KMS-11 (cell line): ENCODE measurements at regions not wholly inside any gene's neighbourhood (a gene's known extent, or its start where the extent isn't known, plus 50 kb on each side); places are given as distances from the start of the nearest gene placed in this dataset.

Source experiments
- H2AFZ ChIP-seq: fragments of 200-600 bp; sonication (generic); 2 replicates; pipeline ENCODE4 v1.6.1; 2016; ENCODE audit warnings: antibody characterized with exemption, mixed run types, low read depth
- H3K27ac ChIP-seq: fragments of 200-600 bp; sonication (generic); 2 replicates; pipeline ENCODE4 v1.6.1; 2016; ENCODE audit warnings: mild to moderate bottlenecking, mixed run types
- H3K27me3 ChIP-seq: fragments of 200-600 bp; sonication (generic); 2 replicates; pipeline ENCODE4 v1.6.1; 2017; ENCODE audit warnings: mild to moderate bottlenecking, low read depth, mixed run types, moderate library complexity; ENCODE audit not compliant: insufficient read depth
- H3K36me3 ChIP-seq: fragments of 200-600 bp; sonication (generic); 2 replicates; pipeline ENCODE4 v1.6.1; 2017; ENCODE audit warnings: mild to moderate bottlenecking, mixed run types; ENCODE audit not compliant: insufficient read depth
- H3K4me1 ChIP-seq: fragments of 200-600 bp; sonication (generic); 2 replicates; pipeline ENCODE4 v1.6.1; 2016; ENCODE audit warnings: mild to moderate bottlenecking, low read depth, mixed run types; ENCODE audit not compliant: poor library complexity, severe bottlenecking
- H3K4me2 ChIP-seq: fragments of 200-600 bp; sonication (generic); 2 replicates; pipeline ENCODE4 v1.7.0; 2016; ENCODE audit warnings: mild to moderate bottlenecking, mixed run types
- H3K4me3 ChIP-seq: fragments of 200-600 bp; sonication (generic); IDR thresholded peaks from 2 replicates; pipeline ENCODE4 v1.6.1; 2017; ENCODE audit warnings: low read depth, low read length, mixed read lengths; ENCODE audit not compliant: insufficient read depth
- H3K79me2 ChIP-seq: fragments of 200-600 bp; sonication (generic); 2 replicates; pipeline ENCODE4 v1.6.1; 2016; ENCODE audit warnings: low read depth, mixed run types; ENCODE audit not compliant: insufficient read depth
- H3K9ac ChIP-seq: fragments of 200-600 bp; sonication (generic); 2 replicates; pipeline ENCODE4 v1.6.1; 2016; ENCODE audit warnings: mild to moderate bottlenecking, mixed run types
- H4K20me1 ChIP-seq: fragments of 200-600 bp; sonication (generic); 2 replicates; pipeline ENCODE4 v1.6.1; 2016; ENCODE audit warnings: mild to moderate bottlenecking, mixed run types; ENCODE audit not compliant: insufficient read depth
- TF ChIP-seq, protein P1 (sequence below): fragments of 200-600 bp; sonication (generic); conservative IDR thresholded peaks from 2 replicates; pipeline ENCODE4 v1.6.1; 2017; ENCODE audit warnings: low read depth, mild to moderate bottlenecking, antibody characterized with exemption, low read length, moderate library complexity, mixed read lengths

DNA sequence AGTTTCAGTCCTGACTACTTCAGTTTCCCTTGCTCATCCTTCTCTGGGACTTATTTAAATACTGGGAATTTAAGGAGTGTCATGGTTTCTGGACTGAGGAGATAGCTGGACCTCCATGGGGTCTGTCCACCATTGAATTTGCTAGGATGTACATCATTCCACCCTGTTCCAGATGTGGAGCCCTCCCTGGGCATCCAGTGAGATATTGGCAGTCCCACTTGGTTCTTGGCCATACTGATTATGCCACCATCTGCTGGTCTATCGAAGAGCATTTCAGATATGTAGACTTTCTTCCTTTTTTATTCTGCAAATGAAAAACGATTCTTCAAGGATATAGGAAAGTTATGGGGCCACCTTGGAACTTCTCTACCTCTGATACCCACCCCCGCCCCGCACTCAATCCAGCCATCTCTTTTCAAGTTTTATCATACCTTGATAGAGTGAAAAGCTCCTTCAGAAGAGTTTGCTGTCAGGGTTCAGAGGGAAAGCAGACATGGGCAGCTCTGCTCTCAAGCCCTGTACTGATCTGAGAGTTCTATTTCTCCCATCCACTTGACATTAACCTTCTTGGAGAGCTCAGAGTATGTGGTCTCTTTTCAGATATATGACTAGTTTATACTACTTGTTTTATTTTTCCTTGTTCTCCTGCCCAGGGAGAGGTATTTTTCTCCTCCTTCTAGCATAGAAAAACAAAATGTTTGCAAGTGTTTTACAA, 490.7 kb upstream of the SGCD start:
- Histone ChIP-seq H3K4me1 (no peaks in the 10 kb centered on the region), H3K9ac (no peak overlapping the region), H3K36me3 (no peaks in the 10 kb centered on the region), H2AFZ (no peak overlapping the region), H3K4me3 (no peak overlapping the region), H3K27ac (no peak overlapping the region), H3K4me2 (no peak overlapping the region), H4K20me1 (no peaks in the 10 kb centered on the region), H3K27me3 (no peaks in the 10 kb centered on the region), H3K79me2 (no peaks in the 10 kb centered on the region)
- TF ChIP-seq, protein P1, sequence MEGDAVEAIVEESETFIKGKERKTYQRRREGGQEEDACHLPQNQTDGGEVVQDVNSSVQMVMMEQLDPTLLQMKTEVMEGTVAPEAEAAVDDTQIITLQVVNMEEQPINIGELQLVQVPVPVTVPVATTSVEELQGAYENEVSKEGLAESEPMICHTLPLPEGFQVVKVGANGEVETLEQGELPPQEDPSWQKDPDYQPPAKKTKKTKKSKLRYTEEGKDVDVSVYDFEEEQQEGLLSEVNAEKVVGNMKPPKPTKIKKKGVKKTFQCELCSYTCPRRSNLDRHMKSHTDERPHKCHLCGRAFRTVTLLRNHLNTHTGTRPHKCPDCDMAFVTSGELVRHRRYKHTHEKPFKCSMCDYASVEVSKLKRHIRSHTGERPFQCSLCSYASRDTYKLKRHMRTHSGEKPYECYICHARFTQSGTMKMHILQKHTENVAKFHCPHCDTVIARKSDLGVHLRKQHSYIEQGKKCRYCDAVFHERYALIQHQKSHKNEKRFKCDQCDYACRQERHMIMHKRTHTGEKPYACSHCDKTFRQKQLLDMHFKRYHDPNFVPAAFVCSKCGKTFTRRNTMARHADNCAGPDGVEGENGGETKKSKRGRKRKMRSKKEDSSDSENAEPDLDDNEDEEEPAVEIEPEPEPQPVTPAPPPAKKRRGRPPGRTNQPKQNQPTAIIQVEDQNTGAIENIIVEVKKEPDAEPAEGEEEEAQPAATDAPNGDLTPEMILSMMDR = no peak

DNA sequence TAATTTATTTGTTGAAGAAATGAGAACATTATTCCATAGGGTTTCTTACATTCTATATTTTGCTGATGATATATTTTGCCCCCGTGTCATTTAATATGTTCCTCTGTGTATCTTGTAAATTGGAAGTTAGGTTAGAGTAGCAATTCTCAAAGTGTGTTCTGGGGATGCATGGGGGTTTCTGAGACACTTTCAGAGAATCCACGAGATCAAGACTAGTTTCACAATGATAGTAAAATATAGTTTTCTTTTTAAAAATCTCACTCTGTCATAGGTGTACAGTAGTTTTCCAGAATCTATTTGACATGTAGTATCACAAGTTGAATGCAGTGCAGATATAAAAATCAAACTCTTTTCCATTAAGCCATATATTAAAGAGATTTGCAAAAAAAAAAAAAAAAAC, 488.6 kb upstream of the SGCD start:
- no peak overlapping the region for H2AFZ ChIP-seq
- H3K27me3 ChIP-seq = no peaks in the 10 kb centered on the region
- H3K79me2 ChIP-seq = no peaks in the 10 kb centered on the region
- TF ChIP-seq, protein P1 = no peak
- no peak overlapping the region for H3K4me2 ChIP-seq
- H3K4me3 ChIP-seq = no peak overlapping the region
- no peaks in the 10 kb centered on the region for H4K20me1 ChIP-seq
- no peak overlapping the region for H3K27ac ChIP-seq
- no peaks in the 10 kb centered on the region for H3K4me1 ChIP-seq
- no peaks in the 10 kb centered on the region for H3K36me3 ChIP-seq
- H3K9ac ChIP-seq = no peak overlapping the region

DNA sequence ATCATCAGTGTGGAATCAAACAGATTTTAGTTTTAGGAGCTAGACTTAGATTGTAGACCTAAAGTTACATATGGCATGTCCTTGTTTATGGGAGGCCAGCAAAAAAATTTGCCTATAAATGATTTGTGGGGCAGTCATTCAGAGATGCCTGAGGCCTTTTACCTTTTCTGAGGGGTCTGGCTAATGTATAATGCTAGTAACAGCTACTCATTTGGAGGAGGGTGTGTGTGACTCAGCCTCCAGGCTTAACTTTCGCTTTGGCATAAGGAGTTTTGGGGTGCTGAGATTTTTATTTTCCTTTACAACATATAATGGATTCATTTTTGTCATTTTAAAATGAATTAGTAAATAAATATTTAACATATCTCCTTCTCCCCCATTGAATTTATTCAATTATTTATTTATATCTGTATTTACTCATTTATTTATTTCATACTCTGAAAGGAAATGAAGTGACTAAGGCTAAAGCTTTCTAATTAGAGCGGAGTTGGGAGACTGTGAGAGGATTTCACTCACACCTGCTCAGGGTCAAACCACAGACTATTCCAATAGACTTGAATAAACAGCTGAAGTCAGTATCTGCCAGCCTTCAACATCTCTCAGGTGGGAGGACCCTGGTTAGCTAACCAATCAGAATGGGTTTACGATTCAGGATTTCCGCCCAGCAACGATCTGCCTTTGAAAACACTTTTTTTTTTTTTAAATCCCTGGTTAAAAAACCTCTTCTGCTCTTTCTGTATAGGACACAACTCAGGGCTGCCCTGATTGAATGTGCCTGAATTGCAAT, 487.5 kb upstream of the SGCD start:
- Histone ChIP-seq H3K9ac (no peak overlapping the region), H2AFZ (no peak overlapping the region), H3K79me2 (no peaks in the 10 kb centered on the region), H3K27me3 (no peaks in the 10 kb centered on the region), H3K4me1 (no peaks in the 10 kb centered on the region), H3K4me2 (no peak overlapping the region), H4K20me1 (no peaks in the 10 kb centered on the region), H3K36me3 (no peaks in the 10 kb centered on the region), H3K4me3 (no peak overlapping the region), H3K27ac (no peak overlapping the region)
- TF ChIP-seq, protein P1 = no peak

DNA sequence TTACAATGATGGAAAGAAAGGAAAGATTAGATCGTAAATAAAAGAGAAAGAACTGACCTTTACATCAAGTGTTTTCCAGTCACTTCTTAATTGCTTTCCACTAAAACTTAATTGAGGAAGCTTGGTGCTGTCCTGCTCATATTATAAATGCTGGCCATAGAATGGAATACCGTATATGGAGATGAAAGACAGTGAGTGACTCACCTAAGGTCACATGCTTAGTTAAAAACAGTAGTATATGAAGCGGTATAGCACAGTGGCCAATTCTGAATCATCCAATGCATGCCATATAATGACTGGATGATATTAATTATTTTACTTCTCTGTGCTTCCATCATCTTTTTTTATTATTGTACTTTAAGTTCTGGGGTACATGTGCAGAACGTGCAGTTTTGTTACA, 482.4 kb upstream of the SGCD start:
- H3K27ac ChIP-seq = no peak overlapping the region
- H3K36me3 ChIP-seq = no peaks in the 10 kb centered on the region
- H3K4me2 ChIP-seq = no peak overlapping the region
- H3K27me3 ChIP-seq = no peaks in the 10 kb centered on the region
- no peak overlapping the region for H2AFZ ChIP-seq
- H3K9ac ChIP-seq = no peak overlapping the region
- TF ChIP-seq, protein P1 = no peak
- no peaks in the 10 kb centered on the region for H3K4me1 ChIP-seq
- no peaks in the 10 kb centered on the region for H4K20me1 ChIP-seq
- no peak overlapping the region for H3K4me3 ChIP-seq
- no peaks in the 10 kb centered on the region for H3K79me2 ChIP-seq
